ENCODE measurements at regions not wholly inside any gene's neighbourhood (a gene's known extent, or its start where the extent isn't known, plus 50 kb on each side); places are given as distances from the start of the nearest gene placed in this dataset.

DNA sequence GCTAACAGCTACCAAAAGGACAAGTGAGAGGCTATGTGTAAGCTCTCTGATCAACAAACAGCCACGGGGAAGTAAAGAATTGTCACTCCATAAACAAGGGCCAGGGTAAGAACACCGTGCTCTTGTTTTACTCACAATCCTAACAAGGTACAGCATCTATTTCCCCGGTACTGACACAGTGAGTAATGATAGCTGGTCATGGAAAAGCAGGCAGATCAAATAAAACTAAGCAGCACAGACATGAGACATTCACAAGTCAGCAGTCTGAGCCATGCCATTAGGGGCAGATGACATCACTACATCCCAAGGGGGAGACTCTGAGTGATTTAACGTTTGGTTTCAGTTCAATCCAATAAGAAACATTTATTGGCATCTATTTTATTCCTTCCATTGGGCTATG lies 54.4 kb downstream of the ARL6IP4 start:
- TF ChIP-seq, protein P1, sequence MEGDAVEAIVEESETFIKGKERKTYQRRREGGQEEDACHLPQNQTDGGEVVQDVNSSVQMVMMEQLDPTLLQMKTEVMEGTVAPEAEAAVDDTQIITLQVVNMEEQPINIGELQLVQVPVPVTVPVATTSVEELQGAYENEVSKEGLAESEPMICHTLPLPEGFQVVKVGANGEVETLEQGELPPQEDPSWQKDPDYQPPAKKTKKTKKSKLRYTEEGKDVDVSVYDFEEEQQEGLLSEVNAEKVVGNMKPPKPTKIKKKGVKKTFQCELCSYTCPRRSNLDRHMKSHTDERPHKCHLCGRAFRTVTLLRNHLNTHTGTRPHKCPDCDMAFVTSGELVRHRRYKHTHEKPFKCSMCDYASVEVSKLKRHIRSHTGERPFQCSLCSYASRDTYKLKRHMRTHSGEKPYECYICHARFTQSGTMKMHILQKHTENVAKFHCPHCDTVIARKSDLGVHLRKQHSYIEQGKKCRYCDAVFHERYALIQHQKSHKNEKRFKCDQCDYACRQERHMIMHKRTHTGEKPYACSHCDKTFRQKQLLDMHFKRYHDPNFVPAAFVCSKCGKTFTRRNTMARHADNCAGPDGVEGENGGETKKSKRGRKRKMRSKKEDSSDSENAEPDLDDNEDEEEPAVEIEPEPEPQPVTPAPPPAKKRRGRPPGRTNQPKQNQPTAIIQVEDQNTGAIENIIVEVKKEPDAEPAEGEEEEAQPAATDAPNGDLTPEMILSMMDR (IDR thresholded peaks at IDR 0.05): no peak
- TF ChIP-seq POLR2A (IDR thresholded peaks at IDR 0.05): no peak

All from vagina (tissue), 2 donors.